HG03521 (cell line): ENCODE measurements at regions not wholly inside any gene's neighbourhood (a gene's known extent, or its start where the extent isn't known, plus 50 kb on each side); places are given as distances from the start of the nearest gene placed in this dataset.

ENCODE experiments used
- ATAC-seq: cut with Tn5 transposase; IDR thresholded peaks from one replicate; pipeline ENCODE4 v1.9.1; 2021; ENCODE audit warnings: mild to moderate bottlenecking, moderate library complexity; ENCODE audit not compliant: unreplicated experiment

- ATAC-seq, result no peak
Observed at GRCh38 chr3:189500299-189500698, 130.9 kb upstream of the TP63 start.

GRCh38 chr3:189500798-189501495, 130.2 kb upstream of the TP63 start:
- no peak for ATAC-seq

GRCh38 chr3:189502256-189502655, 128.9 kb upstream of the TP63 start:
- no peak for ATAC-seq

GRCh38 chr3:189502676-189503257, 128.4 kb upstream of the TP63 start:
- ATAC-seq, result no peak

GRCh38 chr3:189507856-189508255, 123.3 kb upstream of the TP63 start:
- peak; percentile 50 for ATAC-seq

GRCh38 chr3:189508784-189509501, 122.2 kb upstream of the TP63 start:
- ATAC-seq, result no peak

- peak; percentile 72 for ATAC-seq
Observed at GRCh38 chr3:189512039-189512438, 119.2 kb upstream of the TP63 start.

GRCh38 chr3:189512821-189513220, 118.4 kb upstream of the TP63 start:
- ATAC-seq, result no peak

GRCh38 chr3:189513281-189514117, 117.7 kb upstream of the TP63 start:
- ATAC-seq, result no peak

- ATAC-seq, result no peak
Observed at GRCh38 chr3:189516039-189516438, 115.2 kb upstream of the TP63 start.

GRCh38 chr3:189517981-189518380, 113.2 kb upstream of the TP63 start:
- no peak for ATAC-seq

- no peak for ATAC-seq
Observed at GRCh38 chr3:189519458-189519857, 111.7 kb upstream of the TP63 start.

- ATAC-seq, result no peak
Observed at GRCh38 chr3:189529468-189529867, 101.7 kb upstream of the TP63 start.

- no peak for ATAC-seq
Observed at GRCh38 chr3:189529889-189530471, 101.2 kb upstream of the TP63 start.

- ATAC-seq, result no peak
Observed at GRCh38 chr3:189530822-189531221, 100.4 kb upstream of the TP63 start.

- ATAC-seq, result no peak
Observed at GRCh38 chr3:189531271-189531670, 99.9 kb upstream of the TP63 start.

- no peak for ATAC-seq
Observed at GRCh38 chr3:189534531-189534930, 96.7 kb upstream of the TP63 start.

GRCh38 chr3:189537135-189537534, 94.1 kb upstream of the TP63 start:
- ATAC-seq, result no peak

GRCh38 chr3:189547448-189547847, 83.7 kb upstream of the TP63 start:
- ATAC-seq, result no peak

- no peak for ATAC-seq
Observed at GRCh38 chr3:189548053-189548452, 83.1 kb upstream of the TP63 start.

- no peak for ATAC-seq
Observed at GRCh38 chr3:189551007-189551406, 80.2 kb upstream of the TP63 start.
